GM12878 (cell line): ENCODE measurements at regions not wholly inside any gene's neighbourhood (a gene's known extent, or its start where the extent isn't known, plus 50 kb on each side); places are given as distances from the start of the nearest gene placed in this dataset.

Experiments
- ATAC-seq: fragments of 200-7000 bp; cut with Tn5 transposase; 3 replicates; pipeline ENCODE4 v1.9.1; 2020; ENCODE audit warnings: mild to moderate bottlenecking, moderate library complexity
- BruUV-seq: library from RNA; stranded (reverse); fragments of 400-500 nt; replicated peaks from 2 replicates; lab custom pipeline; 2021; lab: Mats Ljungman, UMichigan
- CTCF ChIA-PET: fragments of 300-600 bp; sonication (Branson Sonifier 250); formaldehyde crosslinking; extraction: SDS; loops from one replicate; lab custom pipeline; 2021; ENCODE audit warnings: inconsistent platforms; lab: Yijun Ruan, JAX
- POLR2A ChIA-PET: fragments of 350-600 bp; formaldehyde crosslinking; extraction: SDS; loops from one replicate; lab custom pipeline; 2021; ENCODE audit warnings: inconsistent platforms; lab: Charles Lee
- RAD21 ChIA-PET: fragments of 300-600 bp; sonication (Branson Sonifier 250); formaldehyde crosslinking; loops from one replicate; lab custom pipeline; 2023; ENCODE audit warnings: antibody characterized with exemption; ENCODE audit not compliant: unreplicated experiment; lab: Charles Lee
- SMC1A ChIA-PET: fragments of 300-600 bp; sonication (Branson Sonifier 250); formaldehyde crosslinking; loops from one replicate; lab custom pipeline; 2023; ENCODE audit not compliant: unreplicated experiment, uncharacterized antibody; lab: Charles Lee
- DNase-seq: peaks from one replicate; pipeline ENCODE4 v3.0.0-alpha.2; 2011; ENCODE audit warnings: low read depth, low spot score
- FAIRE-seq: peaks from 3 replicates; lab custom pipeline; 2011; peaks lifted over from hg19 to GRCh38; lab: Jason Lieb, UNC
- H2AFZ ChIP-seq: 2 replicates; pipeline ENCODE4 v1.6.0; 2011; ENCODE audit warnings: low read depth, low read length, control low read depth; ENCODE audit not compliant: control insufficient read depth
- H3K27ac ChIP-seq: 2 replicates; pipeline ENCODE4 v1.5.1; 2011; ENCODE audit warnings: control low read depth; ENCODE audit not compliant: control insufficient read depth, insufficient read depth
- H3K27me3 ChIP-seq, 2 experiments: replicated peaks in 1 of 2; 2 replicates each; pipeline versions ENCODE4 v1.6.0 to v1.6.1; 2011; ENCODE audit warnings: low read length in 1 of 2; ENCODE audit not compliant: control insufficient read depth in 2 of 2, insufficient read depth in 2 of 2
- H3K36me3 ChIP-seq, 2 experiments: 2 replicates each; pipeline ENCODE4 v1.5.1; 2011; ENCODE audit warnings: low read length in 1 of 2; ENCODE audit not compliant: control insufficient read depth in 2 of 2, insufficient read depth in 2 of 2
- H3K4me1 ChIP-seq: 2 replicates; pipeline ENCODE4 v1.6.1; 2011; ENCODE audit warnings: mild to moderate bottlenecking, low read length, moderate library complexity, mixed read lengths; ENCODE audit not compliant: control insufficient read depth, insufficient read depth
- H3K4me2 ChIP-seq: 2 replicates; pipeline ENCODE4 v1.6.0; 2011; ENCODE audit warnings: control low read depth; ENCODE audit not compliant: control insufficient read depth, insufficient read depth
- H3K4me3 ChIP-seq: fragments of 200-600 bp; sonication (generic); 2 replicates; pipeline ENCODE4 v1.5.1; 2016
- H3K79me2 ChIP-seq: 2 replicates; pipeline ENCODE4 v1.6.0; 2011; ENCODE audit warnings: low read length; ENCODE audit not compliant: control insufficient read depth, insufficient read depth
- H3K9ac ChIP-seq: 2 replicates; pipeline ENCODE4 v1.8.0; 2011; ENCODE audit warnings: low read length, control low read depth, mixed read lengths; ENCODE audit not compliant: control insufficient read depth, insufficient read depth
- H3K9me3 ChIP-seq: replicated peaks from 3 replicates; pipeline ENCODE4 v1.5.1; 2011; ENCODE audit warnings: mild to moderate bottlenecking, low read length; ENCODE audit not compliant: control insufficient read depth, insufficient read depth
- H4K20me1 ChIP-seq: 2 replicates; pipeline ENCODE4 v1.6.0; 2011; ENCODE audit not compliant: control insufficient read depth, insufficient read depth
- WGBS: methylation state at CpG from one replicate; pipeline ENCODE4 v1.1.6; 2016; ENCODE audit warnings: low lambda C conversion rate; ENCODE audit not compliant: insufficient replicate concordance, insufficient coverage; ENCODE audit errors: missing lambda C conversion rate; 5-methylcytosine and 5-hydroxymethylcytosine counted together
- in situ Hi-C: fragments of 300-500 bp; cut with MboI; formaldehyde crosslinking; loops from 9 replicates; pipeline ENCODE4 v1.14.3; 2018; ENCODE audit warnings: mixed read lengths
- intact Hi-C: fragments of 100-400 bp; cut with micrococcal nuclease; formaldehyde crosslinking; loops from one replicate; pipeline ENCODE4 v1.14.2; 2022; ENCODE audit not compliant: unreplicated experiment
- TF ChIP-seq, protein P1 (sequence below): fragments of 450-650 bp; IDR thresholded peaks from 2 replicates; pipeline ENCODE4 v1.6.1; 2017; ENCODE audit warnings: mild to moderate bottlenecking, moderate library complexity
- TF ChIP-seq, protein P2 (sequence below): fragments of 450-650 bp; conservative IDR thresholded peaks from 2 replicates; pipeline ENCODE4 v1.6.1; 2017; ENCODE audit warnings: mild to moderate bottlenecking, moderate library complexity

DNA sequence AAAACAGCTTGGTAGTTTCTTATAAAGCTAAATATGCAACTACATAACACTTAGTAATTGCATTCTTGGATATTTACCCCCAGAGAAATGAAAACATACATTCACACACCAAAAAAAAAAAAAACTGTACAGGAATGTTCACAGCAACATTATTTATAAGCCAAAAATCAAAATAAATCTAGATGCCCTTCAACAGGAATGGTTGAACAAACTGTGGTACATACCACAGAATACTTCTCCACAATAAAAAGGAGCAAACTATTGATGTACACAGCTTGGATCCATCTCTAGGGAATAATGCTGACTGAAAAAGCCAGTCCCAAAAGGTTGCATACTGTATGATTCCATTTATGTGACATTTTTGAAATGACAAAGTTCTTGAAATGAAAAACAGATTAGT, 62.1 kb upstream of the SLC38A4 start:
- Histone ChIP-seq H3K4me1 (no peaks in the 10 kb centered on the region), H3K4me3 (no peak overlapping the region), H3K79me2 (no peaks in the 10 kb centered on the region), H2AFZ (no peak overlapping the region), H3K27ac (no peak overlapping the region), H3K4me2 (no peak overlapping the region), H3K9me3 (no peaks in the 10 kb centered on the region), H3K36me3 (no peaks in the 10 kb centered on the region), H3K9ac (no peak overlapping the region), H4K20me1 (no peaks in the 10 kb centered on the region), H3K27me3 (no peaks in the 10 kb centered on the region)
- BruUV-seq: no TSS peak
- TF ChIP-seq, protein P1, sequence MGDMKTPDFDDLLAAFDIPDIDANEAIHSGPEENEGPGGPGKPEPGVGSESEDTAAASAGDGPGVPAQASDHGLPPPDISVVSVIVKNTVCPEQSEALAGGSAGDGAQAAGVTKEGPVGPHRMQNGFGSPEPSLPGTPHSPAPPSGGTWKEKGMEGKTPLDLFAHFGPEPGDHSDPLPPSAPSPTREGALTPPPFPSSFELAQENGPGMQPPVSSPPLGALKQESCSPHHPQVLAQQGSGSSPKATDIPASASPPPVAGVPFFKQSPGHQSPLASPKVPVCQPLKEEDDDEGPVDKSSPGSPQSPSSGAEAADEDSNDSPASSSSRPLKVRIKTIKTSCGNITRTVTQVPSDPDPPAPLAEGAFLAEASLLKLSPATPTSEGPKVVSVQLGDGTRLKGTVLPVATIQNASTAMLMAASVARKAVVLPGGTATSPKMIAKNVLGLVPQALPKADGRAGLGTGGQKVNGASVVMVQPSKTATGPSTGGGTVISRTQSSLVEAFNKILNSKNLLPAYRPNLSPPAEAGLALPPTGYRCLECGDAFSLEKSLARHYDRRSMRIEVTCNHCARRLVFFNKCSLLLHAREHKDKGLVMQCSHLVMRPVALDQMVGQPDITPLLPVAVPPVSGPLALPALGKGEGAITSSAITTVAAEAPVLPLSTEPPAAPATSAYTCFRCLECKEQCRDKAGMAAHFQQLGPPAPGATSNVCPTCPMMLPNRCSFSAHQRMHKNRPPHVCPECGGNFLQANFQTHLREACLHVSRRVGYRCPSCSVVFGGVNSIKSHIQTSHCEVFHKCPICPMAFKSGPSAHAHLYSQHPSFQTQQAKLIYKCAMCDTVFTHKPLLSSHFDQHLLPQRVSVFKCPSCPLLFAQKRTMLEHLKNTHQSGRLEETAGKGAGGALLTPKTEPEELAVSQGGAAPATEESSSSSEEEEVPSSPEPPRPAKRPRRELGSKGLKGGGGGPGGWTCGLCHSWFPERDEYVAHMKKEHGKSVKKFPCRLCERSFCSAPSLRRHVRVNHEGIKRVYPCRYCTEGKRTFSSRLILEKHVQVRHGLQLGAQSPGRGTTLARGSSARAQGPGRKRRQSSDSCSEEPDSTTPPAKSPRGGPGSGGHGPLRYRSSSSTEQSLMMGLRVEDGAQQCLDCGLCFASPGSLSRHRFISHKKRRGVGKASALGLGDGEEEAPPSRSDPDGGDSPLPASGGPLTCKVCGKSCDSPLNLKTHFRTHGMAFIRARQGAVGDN: no peak
- FAIRE-seq (no peak), DNase-seq (no peak), ATAC-seq (no peak)
- in situ Hi-C loops: no loop called here
- ChIA-PET RAD21 (no interaction called here), CTCF (interaction anchor here (1.4 kb wide), 1 partner anchor 219 kb away, joined by 4 read pairs; no protein-coding TSS in a partner anchor), POLR2A (no interaction called here), SMC1A (interaction anchor here (0.6 kb wide), 1 partner anchor 111 kb away, joined by 3 read pairs; no protein-coding TSS in a partner anchor)
- intact Hi-C loops: no loop called here

DNA sequence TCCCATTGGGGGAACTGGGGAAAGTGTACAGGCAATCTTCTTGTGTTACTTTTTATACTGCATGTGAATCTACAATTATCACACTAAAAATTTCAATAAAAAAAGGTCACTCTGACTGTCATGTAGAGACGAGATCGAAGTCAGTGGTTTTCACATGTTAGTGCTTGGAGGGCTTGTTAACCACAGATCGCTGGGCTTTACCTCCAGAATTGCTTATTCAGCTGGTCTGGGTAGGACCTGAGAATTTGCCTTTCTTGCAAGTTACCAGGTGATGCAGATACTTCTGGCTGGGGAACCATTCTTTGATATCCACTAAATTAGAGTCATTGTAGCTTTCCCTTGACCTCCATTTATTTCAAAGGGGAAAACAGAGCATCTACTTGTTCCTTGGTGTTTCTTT, 62.8 kb upstream of the SLC38A4 start:
- no peaks in the 10 kb centered on the region for H3K9me3 ChIP-seq
- ChIA-PET POLR2A (no interaction called here), SMC1A (no interaction called here), CTCF (no interaction called here), RAD21 (no interaction called here)
- no peaks in the 10 kb centered on the region for H3K79me2 ChIP-seq
- no peaks in the 10 kb centered on the region for H3K4me1 ChIP-seq
- DNase-seq (no peak), ATAC-seq (no peak), FAIRE-seq (no peak)
- H3K27ac ChIP-seq: no peak overlapping the region
- H4K20me1 ChIP-seq: no peaks in the 10 kb centered on the region
- in situ Hi-C loops: no loop called here
- intact Hi-C loops: no loop called here
- BruUV-seq: no TSS peak
- no peak overlapping the region for H3K4me2 ChIP-seq
- no peak overlapping the region for H3K4me3 ChIP-seq
- no peak overlapping the region for H2AFZ ChIP-seq
- 36% methylated on average over 3 of the region's 3 CpGs for WGBS
- TF ChIP-seq, protein P2, sequence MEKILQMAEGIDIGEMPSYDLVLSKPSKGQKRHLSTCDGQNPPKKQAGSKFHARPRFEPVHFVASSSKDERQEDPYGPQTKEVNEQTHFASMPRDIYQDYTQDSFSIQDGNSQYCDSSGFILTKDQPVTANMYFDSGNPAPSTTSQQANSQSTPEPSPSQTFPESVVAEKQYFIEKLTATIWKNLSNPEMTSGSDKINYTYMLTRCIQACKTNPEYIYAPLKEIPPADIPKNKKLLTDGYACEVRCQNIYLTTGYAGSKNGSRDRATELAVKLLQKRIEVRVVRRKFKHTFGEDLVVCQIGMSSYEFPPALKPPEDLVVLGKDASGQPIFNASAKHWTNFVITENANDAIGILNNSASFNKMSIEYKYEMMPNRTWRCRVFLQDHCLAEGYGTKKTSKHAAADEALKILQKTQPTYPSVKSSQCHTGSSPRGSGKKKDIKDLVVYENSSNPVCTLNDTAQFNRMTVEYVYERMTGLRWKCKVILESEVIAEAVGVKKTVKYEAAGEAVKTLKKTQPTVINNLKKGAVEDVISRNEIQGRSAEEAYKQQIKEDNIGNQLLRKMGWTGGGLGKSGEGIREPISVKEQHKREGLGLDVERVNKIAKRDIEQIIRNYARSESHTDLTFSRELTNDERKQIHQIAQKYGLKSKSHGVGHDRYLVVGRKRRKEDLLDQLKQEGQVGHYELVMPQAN: no peak
- no peaks in the 10 kb centered on the region for H3K36me3 ChIP-seq
- H3K27me3 ChIP-seq: no peaks in the 10 kb centered on the region
- H3K9ac ChIP-seq: no peak overlapping the region
